T-helper 22 cell (primary cell): ENCODE measurements at regions not wholly inside any gene's neighbourhood (a gene's known extent, or its start where the extent isn't known, plus 50 kb on each side); places are given as distances from the start of the nearest gene placed in this dataset.
"Not testable (repeated sequence)": the region's sequence is repeated elsewhere in the genome, so short reads cannot be mapped to it uniquely, and the experiment has no call there.

Experiments
- DNase-seq: peaks from one replicate; pipeline ENCODE4 v3.0.0-alpha.2; 2020; ENCODE audit warnings: low read depth

DNA sequence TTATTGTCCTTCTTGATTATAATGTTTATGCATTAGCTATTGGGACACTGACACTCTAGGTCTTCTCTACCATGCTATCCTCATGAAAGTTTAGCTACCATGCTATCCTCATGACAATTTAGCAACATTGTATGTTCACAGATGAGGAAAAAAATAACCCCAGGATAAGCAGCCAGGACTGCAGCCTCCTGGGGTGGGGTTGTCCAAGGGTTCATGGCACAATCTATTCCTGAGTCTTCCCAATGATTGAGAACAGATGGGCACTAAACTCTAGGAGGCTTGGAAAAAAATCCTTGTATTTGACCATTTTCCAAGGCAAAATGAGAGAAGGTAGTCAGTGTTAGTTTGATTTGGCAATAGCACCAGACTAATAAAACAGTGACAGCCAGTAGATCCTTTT is 619.8 kb upstream of the LCORL start:
- DNase-seq, result no peak

DNA sequence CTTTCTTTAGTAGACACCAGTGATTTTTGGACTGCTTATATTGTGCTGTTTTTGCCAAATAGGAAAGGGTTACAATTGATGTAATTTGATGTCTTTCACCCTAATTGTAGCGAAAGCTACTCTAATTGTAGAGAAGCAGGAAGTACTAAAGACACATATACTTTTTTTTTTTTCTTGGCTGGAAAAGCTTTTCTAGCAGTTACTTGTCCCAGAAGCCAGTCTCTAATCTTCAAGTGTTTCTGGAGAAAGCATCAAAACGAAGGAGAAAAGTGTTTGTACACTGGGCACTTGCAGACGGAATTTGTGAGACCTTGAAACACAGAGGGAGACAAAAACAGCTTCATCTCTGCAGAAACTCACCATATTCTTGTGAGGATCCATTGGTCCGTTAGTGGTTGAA is 616.5 kb upstream of the LCORL start:
- DNase-seq, result no peak

DNA sequence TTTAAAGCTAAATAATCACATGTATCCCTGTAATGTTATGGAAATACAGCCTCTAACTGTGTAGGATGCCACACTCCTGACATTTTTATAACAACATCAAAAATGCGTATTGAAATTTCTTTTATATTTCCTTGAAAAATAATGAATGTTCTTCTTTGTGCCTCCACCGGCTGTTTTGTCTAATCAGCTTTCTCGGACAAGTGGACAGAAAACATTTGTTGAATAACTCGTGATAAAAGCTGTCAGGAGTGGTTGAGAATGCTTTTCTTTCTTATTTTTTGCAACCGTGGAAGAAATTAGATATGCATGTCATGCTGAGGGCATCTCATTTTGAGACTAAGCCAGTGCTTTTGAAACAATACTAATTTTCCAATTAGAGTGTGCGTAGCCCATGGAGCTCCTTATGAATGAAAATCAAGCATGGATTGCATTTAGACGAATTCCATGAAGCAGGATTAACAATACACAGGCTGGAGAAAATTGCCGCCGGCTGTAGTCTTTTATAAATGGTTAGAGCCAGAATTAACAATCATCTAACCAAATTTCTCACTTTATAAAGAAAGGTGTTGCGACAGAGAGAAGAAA is 614.5 kb upstream of the LCORL start:
- DNase-seq, result no peak

DNA sequence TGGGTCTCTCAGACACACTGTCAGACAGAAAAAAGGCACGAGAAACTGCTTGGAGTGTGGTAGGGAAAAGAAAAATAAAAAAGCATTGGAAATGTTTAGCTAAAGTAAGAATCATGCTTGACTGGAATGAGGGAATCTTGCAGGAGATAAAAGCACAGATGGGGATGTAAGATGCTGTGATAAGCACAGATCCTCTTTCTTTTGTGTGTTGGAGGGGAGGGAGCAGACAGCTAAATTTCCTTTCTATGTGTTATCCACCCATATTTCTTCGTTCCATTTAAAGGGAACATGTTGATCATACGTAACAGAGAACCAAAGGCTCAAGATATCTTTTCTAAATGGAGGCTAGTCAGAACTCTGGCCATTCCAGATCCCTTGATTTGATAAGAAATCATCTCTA is 614.0 kb upstream of the LCORL start:
- DNase-seq, result no peak

DNA sequence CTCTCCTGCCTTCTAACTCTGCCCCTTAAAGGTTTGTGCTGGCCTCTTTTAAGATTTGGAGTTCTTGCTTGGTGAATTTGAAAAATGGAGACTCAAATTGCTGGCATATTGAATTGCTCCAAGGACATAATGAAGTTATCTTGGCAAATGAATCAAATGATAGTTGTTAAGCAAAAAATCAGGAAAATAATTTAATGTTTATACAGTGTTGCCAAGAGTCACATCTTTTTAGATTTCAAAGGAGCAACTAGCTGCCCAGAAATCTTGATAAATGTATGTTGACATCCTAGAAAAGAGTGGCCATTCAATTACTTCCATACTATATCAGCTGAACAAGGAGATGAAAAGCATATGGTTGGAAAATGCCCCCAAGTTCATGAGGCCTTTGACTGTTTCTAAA is 610.0 kb upstream of the LCORL start:
- DNase-seq, result no peak

DNA sequence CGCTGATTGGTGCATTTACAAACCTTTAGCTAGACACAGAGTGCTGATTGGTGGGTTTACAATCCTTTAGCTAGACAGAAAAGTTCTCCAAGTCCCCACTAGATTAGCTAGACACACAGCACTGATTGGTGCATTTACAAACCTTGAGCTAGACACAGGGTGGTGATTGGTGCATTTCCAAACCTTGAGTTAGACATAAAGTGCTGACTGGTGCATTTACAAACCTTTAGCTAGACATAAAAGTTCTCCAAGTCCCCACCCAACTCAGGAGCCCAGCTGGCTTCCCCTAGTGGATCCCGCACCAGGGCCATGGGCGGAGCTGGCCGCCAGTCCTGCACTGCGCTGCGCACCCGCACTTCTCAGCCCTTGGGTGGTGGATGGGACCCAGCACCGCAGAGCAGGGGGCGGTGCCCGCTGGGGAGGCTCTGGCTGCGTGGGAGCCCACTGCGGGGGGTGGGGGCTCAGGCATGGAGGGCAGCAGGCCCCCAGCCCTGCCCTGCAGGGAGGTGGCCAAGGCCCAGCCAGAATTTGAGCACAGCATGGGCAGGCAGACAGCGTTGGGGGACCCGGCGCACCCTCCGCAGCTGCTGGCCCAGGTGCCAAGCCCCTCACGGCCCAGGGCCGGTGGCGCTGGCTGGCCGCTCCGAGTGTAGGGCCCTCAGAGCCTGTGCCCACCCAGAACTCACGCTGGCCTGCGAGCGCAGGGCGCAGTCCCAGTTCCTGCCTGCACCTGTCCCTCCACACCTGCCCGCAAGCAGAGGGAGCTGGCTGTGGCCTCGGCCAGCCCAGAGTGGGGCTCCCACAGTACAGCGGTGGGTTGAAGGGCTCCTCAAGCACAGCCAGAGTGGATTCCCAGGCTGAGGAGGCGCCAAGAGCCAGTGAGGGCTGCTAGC is 608.9 kb upstream of the LCORL start:
- DNase-seq, result no peak

DNA sequence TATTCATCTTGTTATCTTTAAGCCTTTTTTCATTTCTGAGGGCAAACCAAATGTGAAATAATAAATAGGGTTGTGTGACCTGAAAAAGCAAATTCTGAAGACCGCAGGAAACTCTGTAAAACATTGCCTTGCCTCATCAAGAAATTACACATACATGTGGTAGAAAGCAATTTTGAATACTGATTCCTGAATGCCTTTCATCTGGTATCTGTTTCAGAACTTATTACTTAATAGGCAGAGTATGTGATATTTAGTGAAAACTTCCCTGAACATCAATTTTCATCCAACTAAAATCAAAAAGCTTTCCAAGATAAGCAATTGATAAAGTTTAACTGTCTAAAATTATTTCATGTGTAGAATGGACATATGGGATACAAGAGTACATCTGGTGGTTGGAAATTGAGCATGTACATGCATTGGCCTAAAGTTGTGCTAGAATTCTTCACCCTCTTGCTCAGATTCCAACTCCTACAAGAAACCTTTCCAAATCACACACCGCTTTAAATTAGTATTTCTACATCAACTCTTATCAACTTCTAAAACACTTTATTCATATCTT is 606.0 kb upstream of the LCORL start:
- no peak for DNase-seq

DNA sequence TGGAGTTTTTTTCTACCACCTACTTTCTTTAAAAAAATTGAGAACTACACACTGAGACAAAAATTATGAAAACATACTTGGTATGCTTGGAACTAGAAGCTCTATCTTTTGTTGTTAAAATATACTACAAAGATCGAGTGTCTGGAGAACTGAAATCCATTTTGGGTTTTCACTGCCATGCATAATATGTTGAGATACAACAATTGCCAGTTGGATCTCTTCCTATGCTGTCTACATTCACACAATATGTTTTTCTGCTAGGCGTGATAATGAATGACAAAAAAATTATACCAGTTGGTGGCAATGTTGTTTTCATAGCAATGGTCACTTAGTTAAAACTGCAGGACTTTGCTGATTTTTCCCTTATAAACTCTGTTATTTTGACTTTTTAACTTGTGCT is 605.4 kb upstream of the LCORL start:
- no peak for DNase-seq

DNA sequence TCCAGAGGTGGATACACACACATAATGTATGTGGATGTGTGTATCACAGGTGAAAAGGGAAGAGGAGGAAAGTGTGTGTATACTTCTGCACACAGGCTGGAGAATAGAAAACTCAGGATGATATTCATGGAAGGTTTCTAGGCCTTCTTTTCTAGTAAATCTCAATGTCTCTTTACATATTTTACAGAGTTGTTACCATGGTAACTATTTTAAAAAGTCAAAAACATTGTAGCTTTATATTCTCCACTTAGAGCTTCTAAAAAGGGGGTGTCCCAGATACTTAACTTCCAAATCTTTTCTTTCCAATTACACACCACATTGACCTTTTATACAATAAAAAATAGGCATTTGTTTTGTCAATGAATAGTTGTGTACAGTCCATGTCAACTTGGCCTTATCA is 604.8 kb upstream of the LCORL start:
- no peak for DNase-seq

DNA sequence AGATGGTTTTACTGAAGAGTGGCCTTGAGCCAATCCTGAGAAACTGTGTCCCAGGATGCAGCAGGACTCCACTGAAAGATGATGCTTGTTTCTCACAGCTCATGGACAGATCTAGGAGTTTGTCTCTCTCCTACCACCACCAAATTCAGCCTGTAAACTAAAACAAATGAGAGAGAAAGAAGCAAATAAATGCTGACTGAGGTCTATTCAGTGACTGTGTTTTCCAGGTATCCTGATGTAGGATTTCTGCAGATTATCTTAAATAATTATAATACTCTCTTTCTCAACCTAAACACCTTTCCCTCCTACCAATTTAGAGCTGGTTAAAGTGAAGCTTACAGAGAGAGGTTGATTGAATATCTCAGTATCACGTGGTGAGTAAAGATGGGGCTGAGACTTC is 599.6 kb upstream of the LCORL start:
- no peak for DNase-seq

DNA sequence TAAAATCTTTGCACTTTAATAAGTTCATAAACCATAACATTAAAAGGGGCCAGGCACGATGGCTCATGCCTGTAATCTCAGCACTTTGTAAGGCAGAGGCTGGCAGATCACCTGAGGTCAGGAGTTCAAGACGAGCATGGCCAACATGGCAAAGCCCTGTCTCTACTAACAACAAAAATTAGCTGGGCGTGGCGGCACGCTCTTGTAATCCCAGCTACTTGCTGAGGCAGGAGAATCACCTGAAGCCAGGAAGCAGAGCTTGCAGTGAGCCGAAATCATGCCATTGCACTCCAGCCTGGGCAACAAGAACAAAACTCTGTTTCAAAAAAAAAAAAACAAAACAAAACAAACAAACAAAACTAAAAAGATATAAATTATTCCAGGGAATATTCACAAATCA is 595.2 kb upstream of the LCORL start:
- no peak for DNase-seq

DNA sequence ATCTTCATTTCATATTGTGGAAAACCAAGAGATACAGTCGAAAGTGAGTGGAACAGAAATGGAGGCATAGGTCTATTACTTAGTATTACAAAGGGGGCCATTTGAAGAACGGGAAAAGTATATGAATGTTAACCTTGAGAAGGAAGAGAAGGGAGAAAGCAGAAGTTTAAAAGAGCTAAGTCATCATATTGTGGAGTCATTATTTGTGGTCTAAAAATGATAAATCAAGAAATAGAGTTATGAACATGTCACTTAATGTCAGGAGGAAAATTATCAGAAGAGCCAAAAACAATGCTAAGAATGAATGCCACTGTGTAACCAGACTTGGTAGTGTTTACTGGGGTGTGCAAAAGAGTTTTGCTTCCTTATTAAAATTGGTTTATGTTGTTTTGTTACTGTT is 589.5 kb upstream of the LCORL start:
- no peak for DNase-seq

DNA sequence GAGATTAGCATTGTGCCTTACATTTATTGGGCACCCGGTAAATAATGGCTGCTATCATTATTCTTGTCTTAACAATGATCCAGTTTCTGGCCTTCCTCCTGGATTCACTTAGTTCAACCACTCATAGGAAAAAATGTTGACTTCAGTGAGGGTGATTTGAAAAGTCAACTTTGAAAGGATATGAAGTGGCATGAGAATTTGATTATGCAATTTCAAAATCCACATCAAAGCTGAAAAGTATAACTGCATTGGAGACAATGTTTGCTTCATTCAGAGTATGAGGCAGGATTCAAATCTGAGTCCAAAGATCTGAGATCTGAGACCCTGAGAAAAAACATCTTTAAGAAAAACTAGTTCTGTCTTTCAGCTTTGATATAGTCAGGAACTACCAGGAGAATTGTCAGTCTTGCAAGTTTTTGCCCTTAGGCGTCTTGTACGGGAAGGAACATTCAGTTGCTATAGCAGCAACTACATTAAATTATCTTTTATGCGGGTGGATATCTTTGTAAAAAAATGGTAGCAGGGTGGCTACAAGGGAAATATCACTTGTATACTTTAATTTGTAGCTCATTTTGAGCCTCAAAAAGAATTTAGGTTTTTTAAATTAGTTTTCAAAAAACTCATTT is 587.5 kb upstream of the LCORL start:
- DNase-seq, result no peak

DNA sequence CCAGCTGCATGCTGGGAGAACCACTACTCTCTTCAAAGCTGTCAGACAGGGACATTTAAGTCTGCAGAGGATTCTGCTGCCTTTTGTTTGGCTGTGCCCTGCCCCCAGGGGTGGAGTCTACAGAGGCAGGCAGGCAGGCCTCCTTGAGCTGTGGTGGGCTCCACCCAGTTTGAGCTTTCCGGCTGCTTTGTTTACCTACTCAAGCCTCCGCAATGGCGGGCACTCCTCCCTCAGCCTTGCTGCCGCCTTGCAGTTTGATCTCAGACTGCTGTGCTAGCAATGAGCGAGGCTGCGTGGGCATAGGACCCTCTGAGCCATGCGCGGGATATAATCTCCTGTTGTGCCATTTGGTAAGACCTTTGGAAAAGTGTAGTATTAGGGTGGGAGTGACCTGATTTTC is 581.1 kb upstream of the LCORL start:
- not testable (repeated sequence) for DNase-seq

DNA sequence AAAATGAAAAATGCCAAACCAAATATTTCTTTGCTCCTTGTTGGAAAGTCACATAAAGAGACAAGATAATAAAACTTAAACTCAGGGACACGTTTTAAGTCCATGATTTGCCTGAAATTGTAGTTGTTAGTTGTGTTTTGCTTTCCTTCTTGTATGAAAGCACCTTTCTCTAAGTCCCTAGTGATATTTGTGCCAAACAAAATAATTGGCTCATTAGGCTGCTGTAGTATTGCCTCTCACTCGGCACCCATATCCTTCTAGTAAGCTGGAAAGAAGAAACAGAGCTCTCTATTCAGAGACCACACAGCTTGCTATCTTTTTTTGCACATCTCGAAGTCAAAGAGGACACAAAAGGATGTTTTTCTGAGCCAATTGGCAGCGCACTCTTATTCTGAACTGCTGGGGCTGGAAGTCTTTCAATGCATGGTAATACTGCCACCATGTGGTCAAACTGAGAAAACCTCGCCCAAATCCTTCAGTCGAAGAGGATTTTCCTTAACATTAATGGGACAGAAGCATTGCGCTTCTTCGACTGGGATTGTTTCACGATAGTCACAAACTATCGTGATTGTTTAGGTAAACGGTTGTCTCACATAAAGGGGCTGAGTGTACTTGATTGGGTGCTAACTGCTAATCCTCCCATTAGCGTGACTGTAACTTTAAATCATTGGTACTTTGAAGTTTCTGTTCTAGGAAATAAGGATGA is 571.9 kb upstream of the LCORL start:
- peak; percentile 6 for DNase-seq

DNA sequence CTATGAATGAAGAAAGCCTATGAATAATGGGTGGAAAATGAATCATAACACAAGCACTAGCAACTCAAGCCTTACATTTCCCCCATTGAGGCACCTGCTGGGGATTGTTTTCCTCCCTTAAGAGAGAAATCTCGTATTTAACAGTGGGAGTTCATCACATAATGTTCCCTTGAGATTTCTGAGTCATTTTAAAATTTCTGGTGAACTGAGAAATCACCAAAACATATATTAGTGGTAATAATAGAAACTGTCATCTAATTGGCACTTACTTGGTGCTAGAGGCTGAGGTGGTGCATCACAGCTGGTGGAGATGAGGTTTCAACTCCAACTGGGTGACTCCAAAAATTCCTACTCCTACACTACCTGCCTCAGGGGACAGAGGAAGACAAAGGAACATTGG is 561.3 kb upstream of the LCORL start:
- DNase-seq, result no peak

DNA sequence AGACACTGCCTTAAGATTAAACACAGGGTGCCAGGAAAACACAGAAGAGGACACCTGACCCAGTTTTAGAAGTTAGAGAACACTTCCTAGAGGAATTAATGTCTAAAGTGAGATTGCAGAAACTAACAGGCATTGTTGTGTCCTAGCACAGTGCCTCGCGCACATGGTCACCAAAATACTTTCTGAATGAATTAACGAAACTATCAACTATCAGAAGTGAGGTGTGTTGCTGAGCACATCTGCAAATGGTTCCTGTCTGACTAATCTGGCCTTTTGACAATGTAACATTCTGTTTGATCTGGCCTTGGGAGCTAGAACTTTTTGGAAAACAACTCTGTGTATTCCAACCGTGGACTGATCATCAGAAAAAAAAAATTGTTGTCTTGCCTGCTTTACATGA is 556.8 kb upstream of the LCORL start:
- DNase-seq, result no peak

DNA sequence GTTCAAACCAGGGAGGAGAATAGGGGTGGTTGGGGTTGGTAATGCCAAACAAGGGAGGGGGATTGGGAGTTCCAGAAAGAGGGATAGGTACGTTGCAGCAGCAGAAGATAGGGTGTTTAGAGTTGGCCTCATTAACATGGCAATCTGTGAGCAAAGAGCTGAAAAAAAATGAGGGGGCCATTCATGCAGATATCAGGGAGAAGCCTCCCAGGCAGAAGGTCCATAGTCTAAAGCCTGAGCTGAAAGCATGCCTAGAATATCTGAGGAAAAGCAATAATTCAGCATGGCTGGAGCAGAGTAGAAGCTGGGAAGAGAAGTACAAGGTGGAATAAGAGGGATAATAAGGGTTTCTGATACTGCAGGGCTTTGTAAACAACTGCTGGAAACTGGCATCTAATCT is 550.9 kb upstream of the LCORL start:
- DNase-seq, result no peak

DNA sequence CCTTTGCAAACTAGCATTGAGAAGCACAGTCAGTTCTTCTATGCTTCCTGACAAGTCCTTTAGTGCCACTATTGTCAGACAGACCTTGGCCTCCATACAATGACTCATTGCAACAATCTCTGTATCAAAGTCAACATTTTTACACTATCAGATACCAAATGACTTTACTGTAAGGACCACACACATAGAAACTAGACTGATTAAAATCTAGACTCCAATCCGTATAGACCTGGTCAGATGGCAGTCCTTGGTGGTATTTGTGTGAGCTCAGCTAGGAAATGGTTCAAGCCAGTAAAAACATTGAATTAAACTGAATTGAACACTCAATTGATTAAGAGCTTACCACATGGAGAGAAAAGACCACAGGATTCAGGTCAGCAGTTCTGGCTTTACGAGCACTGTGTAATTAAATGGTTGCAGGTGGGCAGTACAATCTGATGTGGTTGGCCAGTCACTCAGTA is 549.8 kb upstream of the LCORL start:
- DNase-seq, result no peak

DNA sequence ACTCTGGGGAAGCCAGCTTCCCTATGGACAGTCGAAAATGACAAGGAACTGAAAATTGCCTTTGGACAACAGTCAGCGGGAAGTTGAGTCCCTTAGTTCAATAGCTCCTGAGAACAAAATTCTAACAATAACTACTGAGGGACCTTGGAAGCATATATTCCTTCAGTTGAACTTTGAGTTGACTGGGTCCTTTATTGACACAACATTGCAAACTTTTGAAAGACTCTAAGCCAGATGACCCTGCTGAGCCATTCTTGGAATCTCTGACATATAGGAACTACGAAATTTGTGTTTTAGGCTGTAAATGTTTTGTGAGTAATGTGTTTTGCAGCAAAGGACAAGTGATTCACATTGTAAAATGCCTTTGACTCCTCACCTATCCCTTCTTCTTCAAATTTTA is 548.8 kb upstream of the LCORL start:
- DNase-seq, result no peak

DNA sequence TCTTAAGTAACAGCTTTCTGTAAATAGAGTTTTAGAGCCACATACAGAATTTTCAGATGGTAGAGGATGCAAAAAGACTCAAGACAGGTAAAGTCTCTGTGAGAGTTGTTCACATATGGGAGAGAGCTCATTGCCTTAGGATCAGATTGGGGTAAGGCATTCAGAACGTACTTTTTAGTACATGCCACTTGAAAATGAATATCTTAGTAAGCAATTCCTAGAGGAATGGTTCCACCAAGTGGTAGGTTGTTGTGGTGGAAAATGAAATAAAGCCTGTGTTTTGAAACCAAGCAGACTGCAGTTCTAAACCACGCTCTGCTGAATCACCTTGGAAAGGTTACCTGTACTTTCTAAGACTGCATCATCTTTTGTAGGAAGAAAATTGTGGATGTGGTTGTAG is 547.0 kb upstream of the LCORL start:
- DNase-seq, result no peak
